Lung (tissue), 11 donors: ENCODE measurements at regions not wholly inside any gene's neighbourhood (a gene's known extent, or its start where the extent isn't known, plus 50 kb on each side); places are given as distances from the start of the nearest gene placed in this dataset.

Source experiments
- ATAC-seq: fragments of 200-7000 bp; cut with Tn5 transposase; one replicate; pipeline ENCODE4 v1.9.1; 2020; ENCODE audit warnings: moderate number of reproducible peaks; ENCODE audit not compliant: insufficient read depth, low FRiP score
- DNase-seq, 3 donors: peaks; one replicate each; pipeline ENCODE4 v3.0.0-alpha.2; 2013 to 2017
- H3K27ac ChIP-seq, 2 donors: one replicate each; pipeline ENCODE4 v1.5.1; 2013; ENCODE audit warnings: mild to moderate bottlenecking in 2 of 2, moderate library complexity in 2 of 2, control low read depth in 1 of 2, inconsistent platforms in 1 of 2, low read depth in 1 of 2, low read length in 1 of 2
- H3K27me3 ChIP-seq, 3 donors: one replicate each; pipeline ENCODE4 v1.5.1; 2013; ENCODE audit warnings: low read length in 2 of 3; ENCODE audit not compliant: control insufficient read depth in 3 of 3, insufficient read depth in 3 of 3
- H3K36me3 ChIP-seq, 4 donors: one replicate each; pipeline ENCODE4 v1.5.1; 2013; ENCODE audit warnings: low read length in 4 of 4, mild to moderate bottlenecking in 1 of 4, moderate library complexity in 1 of 4; ENCODE audit not compliant: control insufficient read depth in 4 of 4, insufficient read depth in 4 of 4
- H3K4me1 ChIP-seq, 5 donors: one replicate each; pipeline ENCODE4 v1.5.1; 2013; ENCODE audit warnings: low read length in 5 of 5, mild to moderate bottlenecking in 2 of 5, moderate library complexity in 1 of 5; ENCODE audit not compliant: control insufficient read depth in 5 of 5, insufficient read depth in 5 of 5
- H3K4me3 ChIP-seq: one replicate; pipeline ENCODE4 v1.5.1; 2013; ENCODE audit warnings: mild to moderate bottlenecking, control low read depth, moderate library complexity
- H3K9ac ChIP-seq, 2 donors: one replicate each; pipeline ENCODE4 v1.5.1; 2013; ENCODE audit warnings: low read length in 2 of 2, control low read depth in 1 of 2; ENCODE audit not compliant: insufficient read depth in 1 of 2
- H3K9me3 ChIP-seq, 4 donors: one replicate each; pipeline ENCODE4 v1.5.1; 2013; ENCODE audit warnings: low read length in 3 of 4, mild to moderate bottlenecking in 1 of 4, moderate library complexity in 1 of 4; ENCODE audit not compliant: control insufficient read depth in 4 of 4, insufficient read depth in 3 of 4
- WGBS, 2 donors: extraction: QIAGEN DNeasy Blood & Tissue Kit; methylation state at CpG; one replicate each; pipeline ENCODE4 v1.1.7; 2013; 5-methylcytosine and 5-hydroxymethylcytosine counted together
- TF ChIP-seq, protein P1 (sequence below): IDR thresholded peaks from 2 replicates; pipeline ENCODE4 v1.5.1; 2012; ENCODE audit warnings: mild to moderate bottlenecking; ENCODE audit errors: control extremely low read depth, extremely low read depth
- donor health status: control.
- donor health status: control.
- donor health status: Bipolar disorder and iron deficiency.
- donor health status: healthy.
- donor health status: DM: yes; HTN: yes; CAD: no.

DNA sequence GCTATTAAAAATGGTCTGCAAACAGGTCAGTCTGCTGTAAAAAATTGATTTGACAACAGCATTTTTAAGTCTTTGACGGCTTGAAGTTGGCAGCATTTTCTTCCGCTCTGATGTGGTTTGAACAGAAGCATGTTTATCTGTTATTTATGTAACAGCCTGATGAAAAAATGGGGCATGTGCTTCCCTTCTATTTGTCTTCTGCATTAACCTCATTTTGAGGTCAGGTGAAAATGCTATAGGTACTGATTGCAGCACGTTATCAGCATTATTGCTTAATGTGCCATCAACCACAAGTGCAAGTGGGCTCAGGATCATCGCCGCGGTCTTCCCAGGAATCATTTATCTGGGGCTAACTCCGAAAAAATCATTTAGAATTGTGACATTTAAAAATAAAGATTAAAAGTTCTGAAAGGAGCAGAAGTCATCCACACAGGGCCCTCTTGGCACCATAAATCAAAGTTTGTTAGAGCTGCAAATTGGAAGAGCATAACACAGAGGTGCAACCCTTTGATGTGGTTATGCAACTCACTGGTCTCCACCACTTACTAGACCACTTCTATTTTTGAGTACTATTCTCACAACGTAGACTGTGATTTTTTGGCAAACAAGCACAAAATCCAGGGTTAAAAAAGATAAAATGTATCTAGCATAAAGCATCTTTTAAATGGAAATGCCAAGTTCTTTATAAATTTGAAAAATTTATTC, 307.7 kb downstream of the MDFIC start:
- TF ChIP-seq, protein P1, sequence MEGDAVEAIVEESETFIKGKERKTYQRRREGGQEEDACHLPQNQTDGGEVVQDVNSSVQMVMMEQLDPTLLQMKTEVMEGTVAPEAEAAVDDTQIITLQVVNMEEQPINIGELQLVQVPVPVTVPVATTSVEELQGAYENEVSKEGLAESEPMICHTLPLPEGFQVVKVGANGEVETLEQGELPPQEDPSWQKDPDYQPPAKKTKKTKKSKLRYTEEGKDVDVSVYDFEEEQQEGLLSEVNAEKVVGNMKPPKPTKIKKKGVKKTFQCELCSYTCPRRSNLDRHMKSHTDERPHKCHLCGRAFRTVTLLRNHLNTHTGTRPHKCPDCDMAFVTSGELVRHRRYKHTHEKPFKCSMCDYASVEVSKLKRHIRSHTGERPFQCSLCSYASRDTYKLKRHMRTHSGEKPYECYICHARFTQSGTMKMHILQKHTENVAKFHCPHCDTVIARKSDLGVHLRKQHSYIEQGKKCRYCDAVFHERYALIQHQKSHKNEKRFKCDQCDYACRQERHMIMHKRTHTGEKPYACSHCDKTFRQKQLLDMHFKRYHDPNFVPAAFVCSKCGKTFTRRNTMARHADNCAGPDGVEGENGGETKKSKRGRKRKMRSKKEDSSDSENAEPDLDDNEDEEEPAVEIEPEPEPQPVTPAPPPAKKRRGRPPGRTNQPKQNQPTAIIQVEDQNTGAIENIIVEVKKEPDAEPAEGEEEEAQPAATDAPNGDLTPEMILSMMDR = no peak
- H3K27me3 ChIP-seq = no peaks in the 10 kb centered on the region
- WGBS, 2 donors = 49 to 65% methylated on average over 8 of the region's 8 CpGs
- peaks cover 0 to 20% (median 8%) of the 10 kb centered on the region in 5 donors for H3K4me1 ChIP-seq
- H3K36me3 ChIP-seq = no peaks in the 10 kb centered on the region
- ATAC-seq = no peak
- H3K4me3 ChIP-seq = no peak overlapping the region
- H3K27ac ChIP-seq = no peak overlapping the region
- H3K9me3 ChIP-seq = no peaks in the 10 kb centered on the region
- DNase-seq = peak; percentile 32 to 81 (median 66)
- no peak overlapping the region for H3K9ac ChIP-seq

DNA sequence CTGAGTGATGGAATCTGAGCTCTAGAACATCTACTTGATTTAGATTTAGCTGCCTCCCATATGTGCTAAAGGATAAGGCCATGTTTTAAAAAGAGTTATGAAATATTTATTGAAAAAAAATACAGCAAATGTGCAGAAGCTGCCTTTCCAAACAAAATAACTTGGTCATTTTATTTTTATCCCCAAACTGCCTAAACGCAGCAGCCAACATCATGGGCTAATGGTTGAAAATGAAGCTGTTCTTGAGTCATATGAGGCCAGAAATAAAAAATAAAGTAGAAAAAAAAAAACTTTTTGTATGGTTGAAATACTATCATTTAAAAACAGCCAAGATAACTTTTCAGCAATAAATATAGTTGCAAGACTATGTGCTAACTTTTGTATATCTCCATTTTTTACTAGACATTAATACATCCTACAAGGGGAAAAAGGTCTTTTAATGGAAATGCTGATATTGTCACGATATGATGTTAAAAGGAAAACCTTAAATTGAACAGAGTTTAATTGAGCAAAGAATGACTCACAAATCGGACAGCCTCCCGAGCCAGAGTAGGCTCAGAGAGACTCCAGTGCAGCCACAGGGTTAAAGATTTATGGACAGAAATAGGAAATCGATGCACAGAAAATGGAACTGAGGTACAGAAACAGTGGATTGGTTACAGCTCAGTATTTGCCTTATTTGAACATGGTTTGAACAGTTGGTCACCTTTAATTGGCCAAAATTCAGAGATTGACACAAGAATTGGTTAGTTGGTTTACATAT, 305.8 kb downstream of the MDFIC start:
- no peaks in the 10 kb centered on the region for H3K27me3 ChIP-seq
- H3K9me3 ChIP-seq = no peaks in the 10 kb centered on the region
- TF ChIP-seq, protein P1 = no peak
- peaks cover 0 to 20% (median 8%) of the 10 kb centered on the region in 5 donors for H3K4me1 ChIP-seq
- no peaks in the 10 kb centered on the region for H3K36me3 ChIP-seq
- 92 to 93% methylated on average over 5 of the region's 5 CpGs for WGBS, 2 donors
- no peak overlapping the region for H3K9ac ChIP-seq
- DNase-seq (no peak), ATAC-seq (no peak)
- no peak overlapping the region for H3K27ac ChIP-seq
- H3K4me3 ChIP-seq = no peak overlapping the region

DNA sequence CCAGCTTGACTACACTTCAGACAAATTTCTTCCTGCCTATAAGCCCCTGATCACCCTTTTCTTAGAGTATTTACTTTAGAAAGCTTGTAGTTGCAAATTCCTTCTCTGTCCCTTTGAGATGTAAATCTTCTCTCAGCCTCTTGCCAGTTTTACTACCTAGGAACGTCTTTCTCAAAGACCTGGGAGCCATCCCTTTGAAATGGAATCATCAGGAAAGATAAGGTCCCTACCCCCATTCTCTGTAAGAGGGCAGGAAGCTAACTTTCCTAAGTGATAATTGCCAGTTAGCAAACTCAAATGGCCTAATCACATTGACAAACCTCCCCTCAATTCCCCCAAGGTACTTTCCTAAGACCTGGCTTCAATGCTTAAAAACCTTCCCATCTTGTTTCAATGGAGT, 304.5 kb downstream of the MDFIC start:
- Histone ChIP-seq H3K27ac (no peak overlapping the region), H3K9me3 (no peaks in the 10 kb centered on the region), H3K9ac (no peak overlapping the region), H3K4me1 (peaks cover 0 to 20% (median 8%) of the 10 kb centered on the region in 5 donors), H3K4me3 (no peak overlapping the region), H3K27me3 (no peaks in the 10 kb centered on the region), H3K36me3 (no peaks in the 10 kb centered on the region)
- TF ChIP-seq, protein P1 = no peak
- WGBS, 2 donors = 75 to 78% methylated on average over 1 of the region's 1 CpG
- no peak for DNase-seq
- ATAC-seq = no peak
